Transverse colon (tissue), 4 donors: ENCODE measurements at regions not wholly inside any gene's neighbourhood (a gene's known extent, or its start where the extent isn't known, plus 50 kb on each side); places are given as distances from the start of the nearest gene placed in this dataset.

Source experiments
- DNase-seq: peaks from one replicate; pipeline ENCODE4 v3.0.0-alpha.2; 2019
- H3K27ac ChIP-seq, 4 donors: fragments of 200-600 bp; sonication (generic); 2 replicates each; pipeline ENCODE4 v1.5.1; 2016 to 2018; ENCODE audit warnings: inconsistent platforms in 4 of 4
- H3K27me3 ChIP-seq: fragments of 200-600 bp; sonication (generic); 2 replicates; pipeline ENCODE4 v1.5.1; 2017; ENCODE audit warnings: inconsistent platforms
- H3K36me3 ChIP-seq, 4 donors: fragments of 200-600 bp; sonication (generic); 2 replicates each; pipeline ENCODE4 v1.5.1; 2017 to 2019; ENCODE audit warnings: inconsistent platforms in 4 of 4
- H3K4me1 ChIP-seq, 4 donors: fragments of 200-600 bp; sonication (generic); 2 replicates each; pipeline ENCODE4 v1.5.1; 2017 to 2020; ENCODE audit warnings: inconsistent platforms in 4 of 4
- H3K4me3 ChIP-seq, 4 donors: fragments of 200-600 bp; sonication (generic); 1 replicate in 1 of 4; 2 replicates in 3 of 4; pipeline versions ENCODE4 v1.5.1 to v1.6.1; 2017 to 2019; ENCODE audit warnings: inconsistent platforms in 4 of 4
- H3K9me3 ChIP-seq, 2 donors: fragments of 200-600 bp; sonication (generic); 2 replicates each; pipeline ENCODE4 v1.5.1; 2017 to 2019; ENCODE audit warnings: inconsistent platforms in 2 of 2
- CTCF ChIP-seq, 5 experiments: fragments of 200-600 bp in 3 of 5; fragments of 450-650 bp in 2 of 5; sonication (generic) in 3 of 5; IDR thresholded peaks; 1 replicate in 2 of 5; 2 replicates in 3 of 5; pipeline ENCODE4 v1.5.1; 2016 to 2017; ENCODE audit warnings: antibody characterized with exemption in 5 of 5, inconsistent platforms in 3 of 5, mild to moderate bottlenecking in 2 of 5, moderate library complexity in 1 of 5
- EP300 ChIP-seq: sonication (generic); formaldehyde crosslinking; IDR thresholded peaks from one replicate; pipeline ENCODE4 v1.6.1; 2017; ENCODE audit warnings: antibody characterized with exemption, low read depth
- POLR2A ChIP-seq: fragments of 450-650 bp; IDR thresholded peaks from one replicate; pipeline ENCODE4 v1.6.1; 2016; ENCODE audit warnings: antibody characterized with exemption, mild to moderate bottlenecking, moderate library complexity
- POLR2AphosphoS5 ChIP-seq, 3 donors: sonication (generic); formaldehyde crosslinking; IDR thresholded peaks; one replicate each; pipeline ENCODE4 v1.6.1; 2016; ENCODE audit warnings: antibody characterized with exemption in 3 of 3
- WGBS, 2 donors: methylation state at CpG; one replicate each; pipeline ENCODE4 v1.1.5; 2018; ENCODE audit warnings: low coverage in 1 of 2; 5-methylcytosine and 5-hydroxymethylcytosine counted together
- in situ Hi-C, 4 donors: fragments of 200-750 bp; cut with MboI; loops; one replicate each; pipeline versions ENCODE4 v1.15.0 to v1.15.1; 2017; ENCODE audit warnings: low sequenced_read_pairs in 3 of 4, low pct_ligation_motif_present in 1 of 4, low pct_unique_long_range_greater_than_20kb in 1 of 4
- intact Hi-C: fragments of 100-400 bp; cut with DNase I; formaldehyde crosslinking; loops from one replicate; pipeline ENCODE4 v1.15.1; 2023; ENCODE audit warnings: low total_unique reads

- no peaks in the 10 kb centered on the region for H3K36me3 ChIP-seq
- H3K27ac ChIP-seq, result no peak overlapping the region
- H3K4me3 ChIP-seq, result no peak overlapping the region
- intact Hi-C loops (no loop called here), in situ Hi-C loops (no loop called here)
- no peaks in the 10 kb centered on the region for H3K9me3 ChIP-seq
- no peak for DNase-seq
- H3K4me1 ChIP-seq, result no peaks in the 10 kb centered on the region
- WGBS, 2 donors, result 68% methylated on average over 1 of the region's 1 CpG; no CpG with 5 or more reads in 1 of the 2 donors
- TF ChIP-seq POLR2AphosphoS5 (IDR thresholded peaks at IDR 0.05) (no peak), POLR2A (no peak), EP300 (no peak), CTCF (IDR thresholded peaks at IDR 0.05) (no peak)
- H3K27me3 ChIP-seq, result no peaks in the 10 kb centered on the region
Measured at GRCh38 chr15:48025118-48025517, 95.7 kb upstream of the SLC24A5 start.

- intact Hi-C loops, result no loop called here
- WGBS, 2 donors, result 80% methylated on average over 2 of the region's 2 CpGs; no CpG with 5 or more reads in 1 of the 2 donors
- in situ Hi-C loops, result no loop called here
- H3K4me1 ChIP-seq, result no peaks in the 10 kb centered on the region
- no peaks in the 10 kb centered on the region for H3K27me3 ChIP-seq
- H3K4me3 ChIP-seq, result no peak overlapping the region
- H3K9me3 ChIP-seq, result no peaks in the 10 kb centered on the region
- H3K36me3 ChIP-seq, result no peaks in the 10 kb centered on the region
- DNase-seq, result no peak
- no peak overlapping the region for H3K27ac ChIP-seq
- no peak for TF ChIP-seq POLR2A
- TF ChIP-seq CTCF (IDR thresholded peaks at IDR 0.05), result no peak
- TF ChIP-seq EP300, result no peak
- no peak for TF ChIP-seq POLR2AphosphoS5 (IDR thresholded peaks at IDR 0.05)
Measured at GRCh38 chr15:48028712-48029111, 92.1 kb upstream of the SLC24A5 start.

GRCh38 chr15:48029642-48030041 lies 91.1 kb upstream of the SLC24A5 start:
- TF ChIP-seq POLR2A (no peak), POLR2AphosphoS5 (IDR thresholded peaks at IDR 0.05) (no peak), CTCF (IDR thresholded peaks at IDR 0.05) (no peak), EP300 (no peak)
- whole genome bisulfite sequencing, 2 donors, result 81% methylated on average over 2 of the region's 2 CpGs; no CpG with 5 or more reads in 1 of the 2 donors
- in situ Hi-C loops, result no loop called here

GRCh38 chr15:48031466-48031865 lies 89.3 kb upstream of the SLC24A5 start:
- 92% methylated on average over 1 of the region's 1 CpG; no CpG with 5 or more reads in 1 of the 2 donors for WGBS, 2 donors
- H3K9me3 ChIP-seq, result no peaks in the 10 kb centered on the region

More at GRCh38 chr15:48029642-48030041, 91.1 kb upstream of the SLC24A5 start:
- Histone ChIP-seq H3K9me3 (no peaks in the 10 kb centered on the region), H3K4me3 (no peak overlapping the region), H3K27ac (no peak overlapping the region), H3K36me3 (no peaks in the 10 kb centered on the region), H3K4me1 (no peaks in the 10 kb centered on the region), H3K27me3 (no peaks in the 10 kb centered on the region)
- no peak for DNase-seq
- intact Hi-C loops, result no loop called here

More at GRCh38 chr15:48031466-48031865, 89.3 kb upstream of the SLC24A5 start:
- Histone ChIP-seq H3K27ac (no peak overlapping the region), H3K36me3 (no peaks in the 10 kb centered on the region), H3K27me3 (no peaks in the 10 kb centered on the region), H3K4me3 (no peak overlapping the region), H3K4me1 (no peaks in the 10 kb centered on the region)
- intact Hi-C loops (no loop called here), in situ Hi-C loops (no loop called here)
- DNase-seq, result no peak
- no peak for TF ChIP-seq POLR2AphosphoS5 (IDR thresholded peaks at IDR 0.05)
- TF ChIP-seq CTCF (IDR thresholded peaks at IDR 0.05), result no peak
- TF ChIP-seq POLR2A, result no peak
- no peak for TF ChIP-seq EP300
